GM12874 (cell line): ENCODE measurements at regions not wholly inside any gene's neighbourhood (a gene's known extent, or its start where the extent isn't known, plus 50 kb on each side); places are given as distances from the start of the nearest gene placed in this dataset.

Source experiments
- CTCF ChIP-seq: IDR thresholded peaks from 2 replicates; pipeline ENCODE4 v1.5.1; 2011; ENCODE audit warnings: low read depth, mild to moderate bottlenecking, control low read depth, low read length, moderate library complexity; ENCODE audit not compliant: insufficient read depth

- no peak for TF ChIP-seq CTCF
Observed at GRCh38 chr12:82529101-82529500, 157.6 kb upstream of the TMTC2 start.

- TF ChIP-seq CTCF = no peak
Observed at GRCh38 chr12:82529954-82530353, 156.8 kb upstream of the TMTC2 start.

- TF ChIP-seq CTCF = no peak
Observed at GRCh38 chr12:82530394-82530793, 156.3 kb upstream of the TMTC2 start.

GRCh38 chr12:82533341-82533740 is 153.4 kb upstream of the TMTC2 start:
- TF ChIP-seq CTCF = no peak

- TF ChIP-seq CTCF = no peak
Observed at GRCh38 chr12:82537436-82537835, 149.3 kb upstream of the TMTC2 start.

- no peak for TF ChIP-seq CTCF
Observed at GRCh38 chr12:82554529-82554928, 132.2 kb upstream of the TMTC2 start.

GRCh38 chr12:82555699-82556098 is 131.0 kb upstream of the TMTC2 start:
- no peak for TF ChIP-seq CTCF

GRCh38 chr12:82565966-82566365 is 120.7 kb upstream of the TMTC2 start:
- no peak for TF ChIP-seq CTCF
